OCI-LY3 (cell line): ENCODE measurements at regions not wholly inside any gene's neighbourhood (a gene's known extent, or its start where the extent isn't known, plus 50 kb on each side); places are given as distances from the start of the nearest gene placed in this dataset.

Source experiments
- CTCF ChIP-seq: fragments of 200-600, 300-600 bp; sonication (generic); IDR thresholded peaks from 2 replicates; pipeline ENCODE4 v1.5.1; 2014; ENCODE audit warnings: antibody characterized with exemption, low read length, low read depth
- EZH2phosphoT487 ChIP-seq: fragments of 200-600 bp; shearing (Covaris generic); IDR thresholded peaks from 2 replicates; pipeline ENCODE4 v1.6.1; 2018; ENCODE audit warnings: antibody characterized with exemption, mixed run types, low read depth

- TF ChIP-seq CTCF (no peak), EZH2phosphoT487 (no peak)
Observed at GRCh38 chr2:49444005-49444404, 289.7 kb upstream of the FSHR start.
